ENCODE measurements at regions not wholly inside any gene's neighbourhood (a gene's known extent, or its start where the extent isn't known, plus 50 kb on each side); places are given as distances from the start of the nearest gene placed in this dataset.

- no peaks in the 10 kb centered on the region for H3K9me3 ChIP-seq (ENCODE audit: insufficient read depth, low read depth, low read length)
- no peaks in the 10 kb centered on the region for H3K36me3 Mint-ChIP-seq (ENCODE audit: low read depth, unreplicated experiment)
- H3K4me2 ChIP-seq (ENCODE audit: low read length) = no peak overlapping the region
- no peaks in the 10 kb centered on the region for H3K4me1 Mint-ChIP-seq (ENCODE audit: low read depth, unreplicated experiment)
- H3K27me3 ChIP-seq (ENCODE audit: insufficient read depth, low read length) = no peaks in the 10 kb centered on the region
- H3K27me3 Mint-ChIP-seq (ENCODE audit: low read depth, unreplicated experiment) = no peaks in the 10 kb centered on the region
- H3K36me3 ChIP-seq (ENCODE audit: insufficient read depth, low read length) = no peaks in the 10 kb centered on the region
- no peaks in the 10 kb centered on the region for H3K9me3 Mint-ChIP-seq (ENCODE audit: unreplicated experiment)
- TF ChIP-seq EZH2 (IDR thresholded peaks at IDR 0.05; ENCODE audit: insufficient read depth, low read length) (no peak), CTCF (IDR thresholded peaks at IDR 0.05; ENCODE audit: insufficient read depth, low read depth, low read length) (no peak)
- H3K9ac ChIP-seq (ENCODE audit: low read length) = no peak overlapping the region
- no peaks in the 10 kb centered on the region for H3K4me1 ChIP-seq (ENCODE audit: insufficient read depth, low read length)
- H3K79me2 ChIP-seq (ENCODE audit: insufficient read depth, low read length) = no peaks in the 10 kb centered on the region
- H3K27ac ChIP-seq (ENCODE audit: low read depth, low read length) = no peak overlapping the region
- no peak overlapping the region for H3K4me3 Mint-ChIP-seq (ENCODE audit: unreplicated experiment)
- no peak overlapping the region for H2AFZ ChIP-seq (ENCODE audit: low read depth, low read length)
- no peaks in the 10 kb centered on the region for H4K20me1 ChIP-seq (ENCODE audit: insufficient read depth, low read length)
- DNase-seq (ENCODE audit: low read depth) = no peak
- no peak overlapping the region for H3K4me3 ChIP-seq (ENCODE audit: insufficient read depth, low read depth, low read length)
- FAIRE-seq = no peak
- H3K27ac Mint-ChIP-seq (ENCODE audit: unreplicated experiment) = no peak overlapping the region
Observed at GRCh38 chr14:25526290-25526689, 476.3 kb upstream of the STXBP6 start.

DNA sequence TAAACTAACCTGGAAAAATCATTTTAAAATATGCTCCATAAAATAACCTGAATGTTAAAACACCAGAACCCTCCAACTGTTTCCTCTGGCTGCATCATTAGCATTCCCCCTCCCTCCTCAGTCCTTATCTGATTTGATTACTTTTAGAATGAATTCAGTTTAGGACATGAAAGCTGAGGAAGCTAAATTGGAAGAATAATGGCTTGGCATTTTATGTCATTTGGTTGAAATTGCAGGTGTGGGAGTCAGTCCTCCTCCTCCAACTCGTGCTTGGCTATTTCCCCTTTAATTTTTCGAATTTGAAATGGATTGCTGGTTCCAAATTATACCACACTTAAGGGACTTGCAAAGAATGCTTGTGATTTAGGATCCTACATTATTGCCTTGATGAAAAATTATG is 473.0 kb upstream of the STXBP6 start:
- H3K79me2 ChIP-seq (ENCODE audit: insufficient read depth, low read length) = no peaks in the 10 kb centered on the region
- H3K4me1 ChIP-seq (ENCODE audit: insufficient read depth, low read length) = no peaks in the 10 kb centered on the region
- H3K9ac ChIP-seq (ENCODE audit: low read length) = no peak overlapping the region
- no peak overlapping the region for H3K4me3 ChIP-seq (ENCODE audit: insufficient read depth, low read depth, low read length)
- Mint-ChIP-seq H3K9me3 (ENCODE audit: unreplicated experiment) (no peaks in the 10 kb centered on the region), H3K27me3 (ENCODE audit: low read depth, unreplicated experiment) (peaks cover 5% of the 10 kb centered on the region), H3K4me3 (ENCODE audit: unreplicated experiment) (no peak overlapping the region), H3K27ac (ENCODE audit: unreplicated experiment) (no peak overlapping the region), H3K36me3 (ENCODE audit: low read depth, unreplicated experiment) (no peaks in the 10 kb centered on the region), H3K4me1 (ENCODE audit: low read depth, unreplicated experiment) (no peaks in the 10 kb centered on the region)
- TF ChIP-seq CTCF (IDR thresholded peaks at IDR 0.05; ENCODE audit: insufficient read depth, low read depth, low read length) = no peak
- TF ChIP-seq EZH2 (IDR thresholded peaks at IDR 0.05; ENCODE audit: insufficient read depth, low read length) = no peak
- H3K4me2 ChIP-seq (ENCODE audit: low read length) = no peak overlapping the region
- DNase-seq (ENCODE audit: low read depth) (no peak), FAIRE-seq (no peak)
- H3K27me3 ChIP-seq (ENCODE audit: insufficient read depth, low read length) = no peaks in the 10 kb centered on the region
- no peaks in the 10 kb centered on the region for H3K36me3 ChIP-seq (ENCODE audit: insufficient read depth, low read length)
- no peaks in the 10 kb centered on the region for H4K20me1 ChIP-seq (ENCODE audit: insufficient read depth, low read length)
- no peaks in the 10 kb centered on the region for H3K9me3 ChIP-seq (ENCODE audit: insufficient read depth, low read depth, low read length)
- H3K27ac ChIP-seq (ENCODE audit: low read depth, low read length) = no peak overlapping the region
- H2AFZ ChIP-seq (ENCODE audit: low read depth, low read length) = no peak overlapping the region

DNA sequence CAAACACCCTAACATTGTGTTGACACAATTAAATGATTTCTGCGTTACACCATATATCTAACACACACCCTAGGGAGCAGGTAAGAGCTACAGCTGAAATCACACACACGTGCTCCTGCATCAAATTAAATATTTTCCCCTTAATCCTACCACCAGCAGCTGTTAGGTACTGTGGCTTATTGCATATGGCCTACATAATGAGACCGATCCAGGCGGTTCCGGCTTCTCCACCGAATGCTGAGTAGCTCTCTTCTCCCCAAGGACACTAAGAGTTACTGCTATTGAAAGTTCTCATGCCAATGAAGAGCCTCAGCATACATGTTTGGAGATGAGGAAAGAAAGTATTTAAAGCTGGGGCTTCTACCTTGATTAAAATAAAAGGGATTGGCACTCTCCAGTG is 472.2 kb upstream of the STXBP6 start:
- H3K4me3 ChIP-seq (ENCODE audit: insufficient read depth, low read depth, low read length) = no peak overlapping the region
- DNase-seq (ENCODE audit: low read depth) = no peak
- no peaks in the 10 kb centered on the region for H3K79me2 ChIP-seq (ENCODE audit: insufficient read depth, low read length)
- no peak overlapping the region for H3K27ac Mint-ChIP-seq (ENCODE audit: unreplicated experiment)
- H3K4me3 Mint-ChIP-seq (ENCODE audit: unreplicated experiment) = no peak overlapping the region
- no peaks in the 10 kb centered on the region for H3K4me1 ChIP-seq (ENCODE audit: insufficient read depth, low read length)
- H3K36me3 Mint-ChIP-seq (ENCODE audit: low read depth, unreplicated experiment) = no peaks in the 10 kb centered on the region
- no peaks in the 10 kb centered on the region for H4K20me1 ChIP-seq (ENCODE audit: insufficient read depth, low read length)
- H3K9me3 Mint-ChIP-seq (ENCODE audit: unreplicated experiment) = no peaks in the 10 kb centered on the region
- no peaks in the 10 kb centered on the region for H3K9me3 ChIP-seq (ENCODE audit: insufficient read depth, low read depth, low read length)
- no peak overlapping the region for H3K4me2 ChIP-seq (ENCODE audit: low read length)
- H3K27ac ChIP-seq (ENCODE audit: low read depth, low read length) = no peak overlapping the region
- no peaks in the 10 kb centered on the region for H3K4me1 Mint-ChIP-seq (ENCODE audit: low read depth, unreplicated experiment)
- H2AFZ ChIP-seq (ENCODE audit: low read depth, low read length) = no peak overlapping the region
- no peak overlapping the region for H3K9ac ChIP-seq (ENCODE audit: low read length)
- no peak for TF ChIP-seq CTCF (IDR thresholded peaks at IDR 0.05; ENCODE audit: insufficient read depth, low read depth, low read length)
- TF ChIP-seq EZH2 (IDR thresholded peaks at IDR 0.05; ENCODE audit: insufficient read depth, low read length) = no peak
- H3K27me3 ChIP-seq (ENCODE audit: insufficient read depth, low read length) = no peaks in the 10 kb centered on the region
- peaks cover 5% of the 10 kb centered on the region for H3K27me3 Mint-ChIP-seq (ENCODE audit: low read depth, unreplicated experiment)
- no peak for FAIRE-seq
- no peaks in the 10 kb centered on the region for H3K36me3 ChIP-seq (ENCODE audit: insufficient read depth, low read length)

All from astrocyte (in vitro differentiated cells and primary cell).